ENCODE measurements at regions not wholly inside any gene's neighbourhood (a gene's known extent, or its start where the extent isn't known, plus 50 kb on each side); places are given as distances from the start of the nearest gene placed in this dataset.
"Not testable (repeated sequence)": the region's sequence is repeated elsewhere in the genome, so short reads cannot be mapped to it uniquely, and the experiment has no call there.

DNA sequence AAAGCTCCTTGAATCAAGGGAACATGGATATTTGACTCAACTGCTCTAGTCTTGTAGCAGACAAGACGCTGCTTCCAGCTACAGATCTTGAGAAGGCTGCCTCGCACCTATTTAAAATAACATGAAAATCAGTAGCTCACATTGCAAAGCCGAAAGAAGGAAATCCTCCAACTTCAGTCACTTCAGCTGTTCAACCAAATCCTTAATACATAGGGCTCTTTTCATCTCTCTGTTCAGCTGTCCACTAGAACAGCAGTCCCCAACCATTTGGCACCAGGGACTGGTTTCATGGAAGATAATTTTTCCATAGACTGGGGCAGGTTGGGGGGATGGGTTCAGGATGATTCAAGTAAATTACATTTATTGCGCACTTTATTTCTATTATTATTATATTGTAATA lies 1116.0 kb upstream of the TMEM132C start:
- no peak for DNase-seq (ENCODE audit: low read depth, low spot score)
- H3K4me3 ChIP-seq (ENCODE audit: low read length), result no peak overlapping the region

DNA sequence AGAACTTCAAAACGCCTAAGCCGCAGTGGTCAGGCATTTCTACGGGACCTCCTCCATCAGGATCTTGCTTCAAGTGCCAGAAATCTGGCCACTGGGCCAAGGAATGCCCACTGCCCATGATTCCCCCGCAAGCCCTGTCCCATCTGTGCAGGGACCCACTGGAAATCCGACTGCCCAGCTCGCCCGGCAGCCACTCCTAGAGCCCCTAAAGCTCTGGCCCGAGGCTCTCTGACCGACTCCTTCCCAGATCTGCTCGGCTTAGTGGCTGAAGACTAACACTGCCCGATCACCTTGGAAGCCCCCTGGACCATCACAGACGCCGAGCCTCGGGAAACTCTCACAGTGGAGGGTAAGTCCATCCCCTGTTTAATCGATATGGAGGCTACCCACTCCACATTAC lies 1113.0 kb upstream of the TMEM132C start:
- no peak overlapping the region for H3K4me3 ChIP-seq (ENCODE audit: low read length)
- no peak for DNase-seq (ENCODE audit: low read depth, low spot score)

DNA sequence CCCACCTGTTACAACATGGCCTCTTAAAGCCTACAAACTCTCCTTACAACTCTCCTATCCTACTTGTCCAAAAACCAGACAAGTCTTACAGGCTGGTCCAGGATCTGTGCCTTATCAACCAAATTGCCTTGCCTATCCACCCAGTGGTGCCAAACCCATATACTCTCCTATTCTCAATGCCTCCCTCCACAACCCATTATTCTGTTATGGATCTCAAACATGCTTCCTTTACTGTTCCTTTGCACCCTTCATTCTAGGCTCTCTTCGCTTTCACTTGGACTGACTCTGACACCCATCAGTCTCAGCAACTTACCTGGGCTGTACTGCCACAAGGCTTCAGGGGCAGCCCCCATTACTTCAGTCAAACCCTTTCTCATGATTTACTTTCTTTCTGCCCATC lies 1112.1 kb upstream of the TMEM132C start:
- not testable (repeated sequence) for H3K4me3 ChIP-seq (ENCODE audit: low read length); DNase-seq (ENCODE audit: low read depth, low spot score)

DNA sequence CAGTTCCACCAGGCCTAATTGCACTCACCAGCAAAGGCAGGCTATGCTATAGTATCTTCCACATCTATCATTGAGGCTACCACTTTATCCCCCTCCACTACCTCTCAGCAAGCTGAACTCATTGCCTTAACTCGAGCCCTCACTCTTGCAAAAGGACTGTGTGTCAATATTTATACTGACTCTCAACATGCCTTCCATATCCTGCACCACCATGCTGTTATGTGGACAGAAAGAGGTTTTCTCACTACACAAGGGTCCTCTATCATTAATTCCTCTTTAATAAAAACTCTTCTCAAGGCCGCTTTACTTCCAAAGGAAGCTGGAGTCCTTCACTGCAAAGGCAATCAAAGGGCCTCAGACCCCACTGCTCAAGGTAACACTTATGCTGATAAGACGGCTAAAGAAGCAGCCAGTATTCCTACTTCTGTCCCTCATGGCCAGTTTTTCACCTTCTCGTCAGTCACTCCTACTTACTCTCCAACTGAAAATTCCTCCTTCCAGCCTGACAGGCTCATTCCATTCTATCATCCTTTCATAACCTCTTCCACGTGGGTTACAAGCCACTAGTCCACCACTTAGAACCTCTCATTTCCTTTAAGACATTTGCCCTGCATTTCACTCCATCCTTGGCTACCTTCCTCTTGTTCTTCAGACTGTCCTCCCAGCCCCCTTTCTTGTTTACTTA lies 1110.9 kb upstream of the TMEM132C start:
- H3K4me3 ChIP-seq (ENCODE audit: low read length); DNase-seq (ENCODE audit: low read depth, low spot score): not testable (repeated sequence)

DNA sequence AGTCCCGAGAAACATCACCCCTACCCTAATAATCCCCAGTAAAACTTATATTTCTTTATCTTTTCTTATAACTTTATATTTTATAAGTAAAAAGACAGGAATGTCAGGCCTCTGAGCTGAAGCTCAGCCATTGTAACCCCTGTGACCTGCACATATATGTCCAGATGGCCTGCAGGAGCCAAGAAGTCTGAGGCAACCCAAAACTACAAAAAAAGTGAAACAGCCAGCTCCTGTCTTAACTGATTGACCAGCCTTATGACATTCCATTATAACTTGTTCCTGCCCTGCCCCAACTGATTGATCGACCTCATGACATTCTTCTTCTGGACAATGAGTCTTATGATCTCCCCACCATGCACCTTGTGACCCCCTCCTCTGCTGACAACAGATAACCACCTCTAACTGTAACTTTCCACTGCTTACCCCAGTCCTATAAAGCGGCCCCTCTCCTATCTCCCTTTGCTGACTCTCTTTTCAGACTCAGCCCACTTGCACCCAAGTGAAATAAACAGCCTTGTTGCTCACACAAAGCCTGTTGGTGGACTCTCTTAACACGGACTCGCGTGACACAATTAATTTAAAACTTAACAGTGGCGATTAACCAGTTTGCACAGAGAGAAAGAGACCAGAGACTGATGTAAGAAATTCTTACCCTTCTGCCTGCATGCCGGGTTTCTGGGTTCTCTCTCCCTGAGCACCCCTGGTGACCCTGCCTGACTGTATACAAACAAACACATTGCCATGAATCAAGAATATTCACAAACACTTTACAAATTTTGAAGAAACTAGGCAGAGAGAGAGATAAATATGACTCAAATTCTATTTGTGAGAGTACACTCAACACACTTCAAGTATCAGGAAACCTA lies 1109.2 kb upstream of the TMEM132C start:
- DNase-seq (ENCODE audit: low read depth, low spot score); H3K4me3 ChIP-seq (ENCODE audit: low read length): not testable (repeated sequence)

DNA sequence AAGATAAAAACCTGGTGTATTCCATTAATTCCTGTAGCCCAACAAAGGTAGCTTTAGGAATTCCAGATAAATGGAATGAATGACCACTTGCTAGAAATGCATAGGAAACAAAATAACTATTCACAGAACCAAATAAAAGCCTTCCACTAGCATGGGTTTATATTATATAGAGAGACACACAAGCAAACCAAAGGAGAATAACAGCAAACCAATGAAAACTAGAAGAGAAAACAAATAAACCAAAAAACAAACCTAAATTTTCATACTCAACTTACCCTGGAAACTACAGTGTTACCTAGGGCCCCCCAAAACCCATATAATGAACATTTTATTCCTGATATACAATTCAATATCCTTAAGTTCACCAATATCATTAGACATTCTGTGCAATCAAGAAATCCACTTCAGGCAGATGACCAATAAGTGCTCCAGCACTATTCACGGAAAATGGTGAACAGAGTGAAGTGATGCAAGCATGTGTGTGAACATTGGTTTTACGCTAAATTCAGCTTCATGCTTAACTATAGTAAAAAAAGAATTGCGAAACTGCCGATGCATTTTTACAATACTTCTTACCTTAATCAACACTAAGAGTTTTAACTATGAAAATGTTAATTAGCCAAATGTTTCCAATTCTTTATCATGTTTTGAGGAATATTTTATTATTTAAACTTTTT lies 1108.4 kb upstream of the TMEM132C start:
- H3K4me3 ChIP-seq (ENCODE audit: low read length), result no peak overlapping the region

DNA sequence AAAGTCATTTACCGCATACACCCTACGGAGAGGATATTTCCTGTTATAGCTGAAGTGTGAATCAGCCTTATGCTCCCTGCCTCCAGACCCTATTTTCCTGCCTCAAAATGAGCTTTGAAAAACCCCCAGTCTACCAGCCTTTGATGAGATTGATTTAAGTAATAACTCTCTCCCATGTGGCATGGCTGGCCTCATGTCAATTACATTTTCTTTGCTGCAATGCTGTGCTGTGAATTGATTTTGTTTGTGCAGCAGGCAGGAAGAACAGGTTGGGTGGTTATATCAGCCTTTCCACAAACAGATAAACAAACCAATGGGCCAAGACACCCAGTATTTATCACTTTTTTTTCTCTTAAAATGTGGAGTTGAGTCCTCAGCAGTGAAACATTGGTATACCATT lies 1105.5 kb upstream of the TMEM132C start:
- H3K4me3 ChIP-seq (ENCODE audit: low read length), result no peak overlapping the region

More for the DNA sequence above, 1108.4 kb upstream of the TMEM132C start:
- DNase-seq (ENCODE audit: low read depth, low spot score), result no peak

DNA sequence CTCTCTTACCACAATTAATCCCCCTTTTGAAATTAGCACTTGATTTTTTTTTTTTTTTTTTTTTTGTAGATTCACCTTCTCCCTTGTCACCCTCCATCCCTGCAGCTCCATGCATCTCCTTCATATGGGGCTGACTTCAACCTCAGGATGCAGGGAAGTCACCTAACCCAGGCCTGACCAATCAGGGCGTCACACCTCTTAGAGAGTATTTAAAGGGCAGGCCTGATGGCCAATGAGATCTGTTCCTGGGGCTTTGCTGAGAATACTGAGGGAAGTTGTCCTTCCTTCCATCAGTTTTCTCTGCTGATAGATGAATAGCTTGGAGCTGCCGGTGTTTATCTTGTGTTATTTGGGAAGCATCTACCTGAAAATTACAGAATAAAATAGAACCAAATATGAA lies 1104.7 kb upstream of the TMEM132C start:
- no peak overlapping the region for H3K4me3 ChIP-seq (ENCODE audit: low read length)
- peak; percentile 11 for DNase-seq (ENCODE audit: low read depth, low spot score)

More for the DNA sequence above, 1105.5 kb upstream of the TMEM132C start:
- no peak for DNase-seq (ENCODE audit: low read depth, low spot score)

DNA sequence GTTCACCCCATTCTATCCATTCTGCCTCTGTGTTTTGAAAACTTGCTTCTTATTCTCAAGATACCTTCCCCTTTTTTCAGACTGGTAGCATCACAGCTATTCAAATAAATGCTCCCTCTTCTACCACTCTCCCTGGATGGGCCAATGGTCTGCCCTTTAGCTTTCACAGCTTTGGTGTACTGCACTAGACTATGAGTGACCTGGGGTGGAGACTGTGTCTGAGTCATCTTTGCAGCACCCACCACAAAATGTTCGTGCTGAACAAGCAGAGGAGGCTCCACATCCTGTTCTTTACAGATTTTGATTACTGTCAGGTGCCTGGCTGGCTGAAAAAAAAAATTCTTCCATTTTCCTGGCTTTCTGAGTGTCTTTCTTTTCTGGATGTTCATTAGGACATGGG lies 1104.1 kb upstream of the TMEM132C start:
- no peak overlapping the region for H3K4me3 ChIP-seq (ENCODE audit: low read length)
- peak; percentile 33 for DNase-seq (ENCODE audit: low read depth, low spot score)

DNA sequence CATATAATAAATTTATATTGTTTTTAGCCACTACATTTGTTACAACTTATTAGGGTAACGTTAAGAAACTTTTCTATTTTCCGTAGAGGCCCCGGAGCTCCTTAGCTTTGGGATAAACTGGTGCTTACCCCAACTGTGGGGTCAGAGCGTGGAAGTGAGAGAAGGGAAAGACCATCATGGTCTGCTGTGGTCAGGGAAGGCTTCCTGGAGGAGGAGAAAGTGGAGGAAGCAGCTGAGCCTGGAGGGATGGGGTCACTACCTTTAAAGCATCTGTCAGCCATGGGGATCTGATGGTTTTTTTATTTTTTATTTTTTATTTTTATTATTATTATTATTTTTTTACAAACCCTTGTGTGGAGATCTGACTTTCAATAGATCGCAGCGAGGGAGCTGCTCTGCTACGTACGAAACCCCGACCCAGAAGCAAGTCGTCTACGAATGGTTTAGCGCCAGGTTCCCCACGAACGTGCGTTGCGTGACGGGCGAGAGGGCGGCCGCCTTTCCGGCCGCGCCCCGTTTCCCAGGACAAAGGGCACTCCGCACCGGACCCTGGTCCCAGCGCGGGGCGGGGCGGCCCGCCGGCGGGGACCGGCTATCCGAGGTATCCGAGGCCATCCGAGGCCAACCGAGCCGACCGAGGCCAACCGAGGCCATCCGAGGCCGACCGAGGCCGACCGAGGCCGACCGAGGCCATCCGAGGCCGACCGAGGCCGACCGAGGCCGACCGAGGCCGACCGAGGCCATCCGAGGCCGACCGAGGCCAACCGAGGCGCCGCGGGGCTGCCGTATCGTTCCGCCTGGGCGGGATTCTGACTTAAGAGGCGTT lies 1101.2 kb upstream of the TMEM132C start:
- peak; percentile 77 for DNase-seq (ENCODE audit: low read depth, low spot score)
- peak overlapping the region; percentile 57 for H3K4me3 ChIP-seq (ENCODE audit: low read length)

DNA sequence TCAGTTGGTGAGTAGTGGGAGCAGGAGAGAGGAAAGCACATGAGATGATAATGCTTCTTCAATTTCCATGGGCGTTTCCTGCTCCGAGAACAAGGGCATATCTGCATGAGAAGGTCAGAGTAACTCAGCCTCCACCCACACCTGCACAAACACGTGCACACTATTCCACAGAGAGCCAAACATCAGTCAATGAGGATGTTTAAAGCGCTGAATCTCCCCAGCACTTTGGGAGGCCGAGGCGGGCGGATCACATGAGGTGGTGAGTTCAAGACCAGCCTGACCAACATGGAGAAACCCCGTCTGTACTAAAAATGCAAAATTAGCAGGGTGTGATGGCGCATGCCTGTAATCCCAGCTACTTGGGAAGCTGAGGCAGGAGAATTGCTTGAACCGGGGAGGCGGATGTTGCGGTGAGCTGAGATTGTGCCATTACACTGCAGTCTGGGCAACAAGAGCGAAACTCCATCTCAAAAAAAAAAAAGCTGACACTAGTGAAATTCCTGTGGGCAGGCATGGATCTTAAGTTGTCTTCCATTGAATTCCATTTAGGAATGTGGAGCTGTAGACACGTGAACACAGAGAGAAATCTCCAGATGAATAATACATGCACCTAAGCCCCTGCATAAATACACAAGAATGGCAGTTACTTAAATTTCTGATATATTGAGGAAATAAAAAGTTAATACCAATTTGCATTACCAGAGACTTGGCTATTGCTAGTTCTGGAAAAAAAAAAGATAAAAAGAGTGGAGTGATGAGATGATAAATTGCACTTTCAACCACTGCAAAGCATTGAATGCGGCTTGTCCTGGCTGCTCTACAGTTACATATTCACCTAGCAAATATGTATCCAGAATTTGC lies 1097.4 kb upstream of the TMEM132C start:
- no peak overlapping the region for H3K4me3 ChIP-seq (ENCODE audit: low read length)
- DNase-seq (ENCODE audit: low read depth, low spot score), result no peak

DNA sequence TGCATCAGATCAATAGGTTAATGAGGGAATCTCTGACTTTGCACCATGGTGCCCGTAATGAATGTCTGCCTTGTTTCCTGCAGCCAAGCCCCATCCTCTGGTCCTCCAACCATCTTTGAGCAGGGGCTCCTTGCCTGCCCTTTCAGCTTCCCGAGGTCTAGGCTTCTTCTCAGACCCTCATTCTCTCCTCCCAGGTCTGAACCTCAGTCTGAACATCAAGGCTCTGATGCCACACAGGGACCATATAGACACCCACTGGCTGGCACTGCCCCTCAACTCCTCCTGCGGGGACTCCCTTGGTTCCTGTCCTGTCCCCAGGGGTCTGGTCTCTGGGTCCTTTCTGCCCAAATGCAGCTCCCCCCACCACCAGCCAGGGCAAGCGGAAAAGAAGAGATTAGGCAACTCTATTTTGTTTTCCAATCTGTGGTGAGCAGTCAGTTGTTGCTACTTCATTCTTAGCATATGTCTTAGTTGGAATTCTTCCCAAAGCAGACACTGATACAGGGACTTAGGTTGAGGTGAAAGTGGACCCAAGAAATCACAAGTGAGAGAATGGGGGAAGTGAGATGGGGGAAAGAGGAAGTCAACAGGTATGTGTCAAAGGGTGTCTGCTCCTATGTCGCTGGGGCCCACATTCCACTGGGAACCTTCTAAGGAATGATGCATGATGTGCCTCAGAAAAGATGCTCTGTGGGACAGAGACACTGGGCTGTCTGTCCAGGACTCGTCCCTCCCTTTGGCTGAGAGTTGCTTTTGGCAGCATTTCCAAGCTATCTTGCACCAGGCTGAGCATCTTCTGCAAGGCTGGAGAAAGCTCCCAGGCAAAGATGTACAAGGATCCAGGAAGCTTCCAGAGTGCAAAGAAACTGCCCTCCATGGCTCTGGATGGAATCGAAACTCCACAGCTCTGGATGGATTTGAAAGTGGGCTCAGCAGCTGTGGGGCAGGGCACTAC lies 1096.5 kb upstream of the TMEM132C start:
- H3K4me3 ChIP-seq (ENCODE audit: low read length), result no peak overlapping the region
- DNase-seq (ENCODE audit: low read depth, low spot score), result no peak

DNA sequence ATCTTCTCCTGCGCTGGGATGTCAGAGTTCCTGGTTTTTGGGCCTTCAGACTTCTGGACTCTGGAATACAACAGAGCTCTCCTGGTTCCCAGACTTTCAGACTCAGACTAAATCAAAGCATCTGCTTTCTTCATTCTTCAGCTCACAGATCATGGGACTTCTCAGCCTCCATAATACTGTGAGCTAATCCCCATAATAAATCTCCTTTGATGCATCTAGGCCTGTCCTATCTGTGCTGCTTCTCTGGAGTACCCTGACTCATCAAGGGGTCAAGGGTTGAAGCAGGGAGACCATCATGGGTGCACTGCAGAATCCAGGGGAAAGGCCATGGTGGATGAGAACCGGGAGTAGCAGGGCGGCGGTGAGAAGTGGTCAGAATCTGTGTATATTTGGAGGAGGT lies 1094.1 kb upstream of the TMEM132C start:
- no peak overlapping the region for H3K4me3 ChIP-seq (ENCODE audit: low read length)
- DNase-seq (ENCODE audit: low read depth, low spot score), result no peak

DNA sequence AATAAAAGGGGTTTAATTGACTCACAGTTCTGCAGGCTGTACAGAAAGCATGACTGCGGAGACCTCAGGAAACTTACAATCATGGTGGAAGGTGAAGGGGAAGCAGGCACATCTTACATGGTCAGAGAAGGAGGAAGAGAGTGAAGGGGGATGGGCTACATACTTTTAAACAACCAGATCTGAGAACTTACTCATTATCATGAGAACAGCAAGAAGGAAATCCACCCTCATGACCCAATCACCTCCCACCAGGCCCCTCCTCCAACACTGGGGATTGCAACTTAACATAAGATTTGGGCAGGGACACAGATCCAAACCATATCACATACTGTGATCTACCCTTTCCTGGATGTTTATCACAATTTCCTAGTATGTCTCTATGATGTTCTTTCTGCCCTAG lies 1093.0 kb upstream of the TMEM132C start:
- not testable (repeated sequence) for DNase-seq (ENCODE audit: low read depth, low spot score); H3K4me3 ChIP-seq (ENCODE audit: low read length)

DNA sequence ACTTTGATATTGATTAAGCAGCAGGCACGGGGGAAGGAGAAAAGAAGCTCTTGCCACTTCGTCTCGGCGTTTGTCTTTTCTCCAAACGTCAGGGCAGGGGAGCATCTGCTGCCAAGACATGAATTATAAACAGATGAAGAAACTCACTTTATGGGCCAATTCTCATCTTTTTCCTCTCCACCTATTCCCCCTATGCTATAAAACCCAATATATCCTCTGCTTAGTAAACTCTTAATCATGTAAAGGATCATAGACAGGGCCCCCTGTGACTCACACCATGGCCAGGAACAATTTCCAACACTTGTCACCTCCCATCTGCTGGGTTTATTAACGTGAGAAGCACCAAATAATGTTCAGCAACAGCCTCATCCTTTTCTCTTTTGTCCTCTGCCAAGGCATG lies 1092.1 kb upstream of the TMEM132C start:
- no peak for DNase-seq (ENCODE audit: low read depth, low spot score)
- no peak overlapping the region for H3K4me3 ChIP-seq (ENCODE audit: low read length)

DNA sequence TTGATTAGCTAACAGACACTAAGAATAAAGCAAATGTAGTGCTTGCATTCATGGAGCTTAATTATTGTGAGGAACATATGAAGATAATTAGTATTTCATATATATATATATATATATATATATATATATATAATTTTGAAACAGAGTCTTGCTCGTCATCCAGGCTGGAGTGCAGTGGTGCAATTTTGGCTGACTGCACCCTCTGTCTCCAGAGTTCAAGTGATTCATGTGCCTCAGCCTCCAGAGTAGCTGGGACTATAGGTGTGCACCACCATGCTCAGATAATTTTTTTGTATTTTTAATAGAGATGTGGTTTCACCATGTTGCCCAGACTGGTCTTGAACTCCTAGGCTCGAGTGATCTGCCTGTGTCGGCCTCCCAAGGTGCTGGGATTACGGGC lies 1091.6 kb upstream of the TMEM132C start:
- DNase-seq (ENCODE audit: low read depth, low spot score), result no peak
- H3K4me3 ChIP-seq (ENCODE audit: low read length), result no peak overlapping the region

DNA sequence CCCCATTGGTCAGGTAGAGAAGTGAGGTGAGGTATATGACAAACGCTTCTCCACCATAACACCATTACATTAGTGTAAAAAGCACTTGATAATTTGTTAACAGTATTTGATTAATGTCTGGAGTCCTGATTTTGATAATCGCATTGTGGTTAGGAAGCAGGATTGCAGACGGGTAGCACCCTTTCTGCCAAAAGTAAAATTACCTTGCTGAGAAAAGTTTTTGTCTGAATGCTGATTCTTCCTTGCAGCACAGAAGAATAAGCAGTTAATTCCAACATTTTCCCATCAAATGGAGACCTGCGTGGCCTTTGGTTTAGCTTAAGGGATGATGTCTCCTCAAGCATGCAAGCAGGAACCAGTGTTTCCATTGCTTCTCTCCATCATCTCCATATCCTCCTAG lies 1090.2 kb upstream of the TMEM132C start:
- DNase-seq (ENCODE audit: low read depth, low spot score), result no peak
- H3K4me3 ChIP-seq (ENCODE audit: low read length), result no peak overlapping the region

Data from Jurkat, Clone E6-1 (cell line).